HepG2 (cell line): ENCODE measurements at regions not wholly inside any gene's neighbourhood (a gene's known extent, or its start where the extent isn't known, plus 50 kb on each side); places are given as distances from the start of the nearest gene placed in this dataset.

Experiments used
- ATAC-seq: fragments of 200-7000 bp; cut with Tn5 transposase; 3 replicates; pipeline ENCODE4 v1.9.1; 2020; ENCODE audit warnings: mild to moderate bottlenecking, moderate library complexity
- BruUV-seq: library from RNA; stranded (reverse); fragments of 400-500 nt; replicated peaks from 2 replicates; lab custom pipeline; 2021; lab: Mats Ljungman, UMichigan
- CTCF ChIA-PET: fragments of 300-600 bp; formaldehyde crosslinking; extraction: SDS; loops from one replicate; lab custom pipeline; 2021; ENCODE audit warnings: low total read pairs, inconsistent platforms, low intra/inter-chr PET ratio; lab: Yijun Ruan, JAX
- POLR2A ChIA-PET: fragments of 350-600 bp; sonication (Branson Sonifier 250); formaldehyde crosslinking; loops from one replicate; lab custom pipeline; 2020; ENCODE audit warnings: antibody characterized with exemption, inconsistent platforms; lab: Yijun Ruan, JAX
- DNase-seq: peaks from one replicate; pipeline ENCODE4 v3.0.0-alpha.2; 2015; ENCODE audit warnings: low spot score
- FAIRE-seq: peaks from 3 replicates; lab custom pipeline; 2011; peaks lifted over from hg19 to GRCh38; lab: Jason Lieb, UNC
- H2AFZ ChIP-seq: one replicate; pipeline ENCODE4 v1.6.1; 2011; ENCODE audit warnings: low read length, inconsistent platforms
- H3K27ac ChIP-seq: fragments of 300-600 bp; 3 replicates; pipeline ENCODE4 v1.8.0; 2011; ENCODE audit warnings: mixed run types, mild to moderate bottlenecking, mixed read lengths, low read length, inconsistent platforms; ENCODE audit not compliant: insufficient read depth; ENCODE audit errors: extremely low read length
- H3K27me3 ChIP-seq, 2 experiments: fragments of 200-600 bp in 1 of 2; 2 replicates in 1 of 2; 3 replicates in 1 of 2; pipeline versions ENCODE4 v1.6.0 to v1.8.0; 2011; ENCODE audit warnings: low read length in 2 of 2, mild to moderate bottlenecking in 2 of 2, moderate library complexity in 2 of 2, inconsistent platforms in 1 of 2; ENCODE audit not compliant: insufficient read depth in 2 of 2, control insufficient read depth in 1 of 2
- H3K36me3 ChIP-seq, 2 experiments: fragments of 200-600 bp in 1 of 2; replicated peaks in 1 of 2; 2 replicates in 1 of 2; 3 replicates in 1 of 2; pipeline versions ENCODE4 v1.5.1 to v1.8.0; 2011; ENCODE audit warnings: low read length in 2 of 2, inconsistent platforms in 1 of 2; ENCODE audit not compliant: insufficient read depth in 2 of 2, control insufficient read depth in 1 of 2
- H3K4me1 ChIP-seq: 2 replicates; pipeline ENCODE4 v1.5.1; 2012; ENCODE audit warnings: low read length, inconsistent platforms; ENCODE audit not compliant: insufficient read depth
- H3K4me2 ChIP-seq: 2 replicates; pipeline ENCODE4 v1.6.0; 2011; ENCODE audit warnings: low read depth, low read length, inconsistent platforms
- H3K4me3 ChIP-seq, 3 experiments: fragments of 200-600 bp in 1 of 3; sonication (generic), shearing (Covaris generic) in 1 of 3; replicated peaks in 1 of 3; 2 replicates each; pipeline ENCODE4 v1.5.1; 2011 to 2016; ENCODE audit warnings: low read length in 3 of 3, inconsistent platforms in 2 of 3, low read depth in 2 of 3, mild to moderate bottlenecking in 2 of 3, control low read depth in 1 of 3, mixed read lengths in 1 of 3; ENCODE audit not compliant: insufficient read depth in 1 of 3
- H3K79me2 ChIP-seq: one replicate; pipeline ENCODE4 v1.6.1; 2011; ENCODE audit warnings: low read length, inconsistent platforms; ENCODE audit not compliant: insufficient read depth
- H3K9ac ChIP-seq: 2 replicates; pipeline ENCODE4 v1.6.0; 2011; ENCODE audit warnings: mild to moderate bottlenecking, low read depth, low read length, inconsistent platforms; ENCODE audit not compliant: insufficient read depth
- H3K9me3 ChIP-seq: 2 replicates; pipeline ENCODE4 v1.5.1; 2012; ENCODE audit warnings: mild to moderate bottlenecking, low read length
- H4K20me1 ChIP-seq: 2 replicates; pipeline ENCODE4 v1.6.0; 2011; ENCODE audit warnings: inconsistent platforms, mild to moderate bottlenecking, low read length, moderate library complexity; ENCODE audit not compliant: insufficient read depth
- BRCA1 ChIP-seq: sonication (generic); formaldehyde crosslinking; IDR thresholded peaks from 2 replicates; pipeline ENCODE4 v1.4.0; 2020; ENCODE audit warnings: missing genetic modification reagents
- ELF3 ChIP-seq: IDR thresholded peaks from 2 replicates; pipeline ENCODE4 v1.6.1; 2016; ENCODE audit warnings: missing genetic modification reagents, missing compliant biosample characterization
- NFE2L1 ChIP-seq: sonication (generic); formaldehyde crosslinking; IDR thresholded peaks from 2 replicates; pipeline ENCODE4 v1.4.0; 2020; ENCODE audit warnings: missing genetic modification reagents, mild to moderate bottlenecking, borderline replicate concordance
- PTBP1 ChIP-seq: fragments of 200-400 bp; formaldehyde crosslinking; IDR thresholded peaks from 2 replicates; pipeline ENCODE4 v1.6.1; 2018; ENCODE audit warnings: low read length, low read depth; ENCODE audit not compliant: poor library complexity, severe bottlenecking
- SPEN ChIP-seq: sonication (generic); formaldehyde crosslinking; IDR thresholded peaks from 2 replicates; pipeline ENCODE4 v1.5.1; 2020; ENCODE audit warnings: low read depth, mild to moderate bottlenecking, missing genetic modification reagents
- ZBTB40 ChIP-seq, 2 experiments: fragments of 450-650 bp in 1 of 2; sonication (generic) in 1 of 2; formaldehyde crosslinking in 1 of 2; IDR thresholded peaks; 2 replicates each; pipeline versions ENCODE4 v1.6.1 to v1.8.0; 2016 to 2022; ENCODE audit warnings: antibody characterized with exemption in 1 of 2, mild to moderate bottlenecking in 1 of 2, missing genetic modification reagents in 1 of 2
- ZNF30 ChIP-seq: sonication (generic); formaldehyde crosslinking; IDR thresholded peaks from 2 replicates; pipeline ENCODE4 v1.5.0; 2020; ENCODE audit warnings: mild to moderate bottlenecking, missing genetic modification reagents
- ZNF850 ChIP-seq: sonication (generic); formaldehyde crosslinking; conservative IDR thresholded peaks from 2 replicates; pipeline ENCODE4 v1.9.0; 2021; ENCODE audit warnings: mild to moderate bottlenecking, missing genetic modification reagents
- WGBS: methylation state at CpG from one replicate; pipeline ENCODE4 v1.1.6; 2017; ENCODE audit warnings: low lambda C conversion rate; 5-methylcytosine and 5-hydroxymethylcytosine counted together
- in situ Hi-C: cut with HindIII; loops from 2 replicates; pipeline ENCODE4 v1.10.0; 2017; ENCODE audit warnings: low pct_unique_long_range_greater_than_20kb; ENCODE audit not compliant: extremely low pct_ligation_motif_present
- intact Hi-C: fragments of 100-400 bp; cut with micrococcal nuclease; formaldehyde crosslinking; loops from one replicate; pipeline ENCODE4 v1.10.0; 2022; ENCODE audit not compliant: unreplicated experiment
- TF ChIP-seq, protein P1 (sequence below): sonication (generic); formaldehyde crosslinking; IDR thresholded peaks from 2 replicates; pipeline ENCODE4 v1.4.0; 2020; ENCODE audit warnings: missing genetic modification reagents

DNA sequence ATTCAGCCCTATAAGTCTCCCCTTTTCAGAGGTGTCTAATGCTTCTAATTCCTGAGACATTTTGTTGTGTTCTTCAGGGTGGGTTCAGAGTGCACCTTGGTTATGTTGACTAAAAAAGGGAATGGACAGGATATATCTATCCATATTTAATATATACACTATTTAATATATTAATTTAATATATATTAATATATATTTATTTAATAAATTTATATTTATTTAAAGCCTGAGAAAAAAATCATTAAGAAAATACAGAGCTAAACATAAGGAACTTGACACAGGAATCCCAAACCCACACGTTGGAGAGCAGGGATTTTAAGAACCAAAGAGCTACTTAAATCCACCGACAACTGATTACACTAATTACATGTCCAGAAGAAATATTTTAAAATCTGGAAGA is 674.2 kb upstream of the KIRREL3 start (continued):
- TF ChIP-seq, protein P1, sequence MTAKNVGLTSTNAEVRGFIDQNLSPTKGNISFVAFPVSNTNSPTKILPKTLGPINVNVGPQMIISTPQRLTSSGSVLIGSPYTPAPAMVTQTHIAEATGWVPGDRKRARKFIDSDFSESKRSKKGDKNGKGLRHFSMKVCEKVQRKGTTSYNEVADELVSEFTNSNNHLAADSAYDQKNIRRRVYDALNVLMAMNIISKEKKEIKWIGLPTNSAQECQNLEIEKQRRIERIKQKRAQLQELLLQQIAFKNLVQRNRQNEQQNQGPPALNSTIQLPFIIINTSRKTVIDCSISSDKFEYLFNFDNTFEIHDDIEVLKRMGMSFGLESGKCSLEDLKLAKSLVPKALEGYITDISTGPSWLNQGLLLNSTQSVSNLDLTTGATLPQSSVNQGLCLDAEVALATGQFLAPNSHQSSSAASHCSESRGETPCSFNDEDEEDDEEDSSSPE: no peak
- no peak for TF ChIP-seq NFE2L1 (CRISPR knock-in tag)
- TF ChIP-seq SPEN (CRISPR knock-in tag): no peak
- TF ChIP-seq PTBP1: no peak

GRCh38 chr11:127670374-127671119 is 670.0 kb upstream of the KIRREL3 start:
- Histone ChIP-seq H3K4me3 (no peak overlapping the region), H3K27me3 (no peaks in the 10 kb centered on the region), H3K4me1 (no peaks in the 10 kb centered on the region), H3K36me3 (no peaks in the 10 kb centered on the region), H3K9me3 (peaks cover 84% of the 10 kb centered on the region), H3K27ac (no peak overlapping the region), H3K79me2 (no peaks in the 10 kb centered on the region), H4K20me1 (no peaks in the 10 kb centered on the region), H2AFZ (no peak overlapping the region), H3K4me2 (no peak overlapping the region), H3K9ac (no peak overlapping the region)
- ChIA-PET CTCF (no interaction called here), POLR2A (no interaction called here)
- DNase-seq (no peak), ATAC-seq (no peak), FAIRE-seq (no peak)
- TF ChIP-seq ZNF30 (CRISPR knock-in tag) (no peak), ZBTB40 (IDR thresholded peaks at IDR 0.05) (no peak), ZBTB40 (CRISPR knock-in tag; IDR thresholded peaks at IDR 0.05) (no peak), ZNF850 (CRISPR knock-in tag) (no peak), BRCA1 (no peak), ELF3 (no peak)
- 12% methylated on average over 10 of the region's 10 CpGs for WGBS
- BruUV-seq: no TSS peak
- in situ Hi-C loops: no loop called here
- intact Hi-C loops: no loop called here
